NCI-H1092 (cell line): ENCODE measurements at regions not wholly inside any gene's neighbourhood (a gene's known extent, or its start where the extent isn't known, plus 50 kb on each side); places are given as distances from the start of the nearest gene placed in this dataset.

ENCODE experiments used
- DNase-seq: peaks from one replicate; lab custom pipeline; 2025; lab: John Stamatoyannopoulos, UW

DNA sequence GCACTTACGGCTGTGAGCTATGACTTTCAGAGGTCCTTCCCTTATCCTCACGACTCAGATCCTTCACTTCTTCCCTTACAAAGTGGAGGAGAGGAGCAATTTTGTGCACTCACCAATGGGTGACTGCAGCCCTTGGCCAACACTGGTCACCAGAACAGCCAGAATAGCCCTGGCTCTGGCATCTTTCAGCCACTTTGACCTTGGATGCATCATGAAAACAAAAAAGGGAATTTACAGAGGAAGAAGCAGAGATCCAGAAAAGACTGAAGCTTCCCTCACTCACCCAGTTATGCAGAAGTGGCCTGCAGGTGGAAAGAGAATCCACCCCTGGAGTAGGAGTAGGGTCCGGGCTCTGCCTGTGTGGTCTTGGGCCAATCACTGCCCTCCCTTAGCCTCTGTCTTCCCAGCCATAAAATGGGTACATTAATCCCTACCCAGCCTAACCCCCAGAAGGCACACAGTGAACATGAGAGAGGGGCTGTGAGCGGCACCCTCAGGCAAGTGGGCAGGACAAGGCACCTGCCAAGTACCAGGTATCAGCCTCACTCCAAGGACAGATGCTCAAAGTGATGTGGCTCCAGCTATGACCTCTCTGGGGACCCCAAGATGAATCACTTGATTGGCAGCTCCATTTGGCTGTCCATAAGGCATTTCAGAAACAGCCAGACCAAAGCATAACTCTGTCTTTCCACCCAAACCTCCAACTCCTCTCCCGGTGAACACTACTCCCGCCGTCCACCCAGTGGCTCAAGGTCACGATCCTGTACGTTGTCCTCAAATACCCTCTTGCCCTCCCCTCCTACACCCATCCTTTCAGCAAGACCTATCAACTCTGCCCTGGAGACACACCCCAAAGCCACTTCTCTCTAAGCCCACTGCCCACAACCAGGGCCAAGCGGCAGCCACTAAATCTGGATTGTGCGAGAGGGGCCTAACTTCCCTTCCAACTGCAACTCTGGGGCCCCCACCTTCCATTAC is 129.8 kb upstream of the ZMIZ1 start:
- DNase-seq, result no peak

DNA sequence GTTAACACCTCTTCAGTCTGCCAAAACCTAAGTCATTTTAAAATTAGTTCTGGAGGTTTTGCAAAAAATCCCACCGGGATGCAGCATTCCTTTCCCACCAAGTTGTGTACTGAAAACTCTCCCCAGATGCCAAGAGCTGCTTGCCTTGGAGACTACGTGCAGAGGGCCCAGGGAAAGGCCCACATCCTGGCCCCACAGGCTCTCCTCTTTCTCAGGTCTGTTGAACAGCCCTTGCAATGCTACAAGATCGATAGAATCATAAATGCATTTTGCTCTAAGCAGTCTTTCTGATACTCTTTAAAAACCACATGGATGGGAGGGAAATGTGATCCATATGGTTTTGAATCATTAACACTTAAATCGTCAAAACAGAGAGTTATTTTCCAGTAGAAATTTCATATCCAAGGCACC is 126.7 kb upstream of the ZMIZ1 start:
- DNase-seq, result no peak

DNA sequence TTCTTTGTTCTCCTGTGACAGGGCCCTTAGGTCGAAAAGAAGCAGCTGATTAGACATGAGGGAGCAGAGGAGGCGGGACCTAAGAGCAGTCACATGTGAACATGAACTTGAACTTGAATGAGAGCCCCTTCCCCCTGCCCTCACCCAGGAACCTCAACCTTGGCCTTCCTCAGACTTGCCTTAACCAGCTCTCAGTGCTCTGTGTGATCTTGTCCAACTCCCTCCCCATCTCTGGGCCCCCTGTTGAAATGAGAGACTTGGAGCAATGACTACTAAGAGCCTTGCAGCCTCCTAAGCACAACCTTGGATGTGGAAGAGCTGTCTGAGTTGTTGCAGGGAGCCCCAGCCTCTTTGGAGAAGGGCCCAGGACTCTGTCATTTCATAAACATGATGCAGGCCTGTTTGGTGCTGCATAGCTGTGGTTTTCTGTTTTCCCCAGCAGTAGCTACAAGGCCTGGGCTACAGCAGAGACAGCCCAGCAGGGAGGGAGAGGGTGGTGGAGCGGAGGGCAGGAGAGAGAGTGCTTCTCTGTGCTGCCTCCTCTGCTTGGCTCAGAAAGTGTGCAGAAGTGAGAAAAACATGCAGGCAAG is 123.9 kb upstream of the ZMIZ1 start:
- no peak for DNase-seq

DNA sequence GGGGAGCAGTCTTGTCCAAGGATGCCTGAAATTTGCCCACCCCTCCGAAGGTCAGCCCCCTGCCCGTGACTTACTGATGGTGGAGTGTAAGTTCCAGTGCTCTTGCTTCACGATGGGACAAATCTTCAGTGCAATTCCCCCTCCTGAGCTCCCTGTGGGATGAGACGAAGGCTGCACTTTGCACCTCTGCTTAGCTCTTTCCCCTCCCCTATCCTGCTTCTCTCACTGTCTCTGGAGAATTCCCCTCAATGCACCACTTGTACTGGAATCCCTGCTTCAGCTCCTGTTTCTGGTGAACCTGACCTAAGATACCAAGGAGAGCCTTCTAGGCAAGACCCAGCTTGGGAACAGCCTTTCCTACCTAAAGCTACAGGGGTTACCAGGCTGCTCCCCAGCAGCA is 122.9 kb upstream of the ZMIZ1 start:
- DNase-seq, result no peak

DNA sequence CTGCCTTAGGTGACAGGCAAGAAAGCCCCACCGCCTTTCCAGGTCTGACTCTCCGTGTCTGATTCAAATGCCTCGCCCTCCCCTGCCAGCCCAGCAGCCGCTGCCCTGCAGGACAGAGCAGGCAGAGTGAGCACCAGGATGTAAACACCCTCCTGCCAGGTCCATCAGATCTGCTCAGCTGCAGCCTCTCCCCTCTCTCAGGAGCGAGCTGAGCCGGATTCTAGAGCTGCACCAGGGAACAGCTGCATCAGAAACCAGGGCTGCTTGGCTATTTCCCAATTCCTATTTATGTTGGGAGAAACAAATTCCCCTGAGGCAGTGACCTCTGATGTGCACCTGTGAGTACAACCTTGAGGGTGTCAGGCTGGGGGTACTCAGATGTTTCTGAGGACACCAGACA is 121.5 kb upstream of the ZMIZ1 start:
- no peak for DNase-seq

DNA sequence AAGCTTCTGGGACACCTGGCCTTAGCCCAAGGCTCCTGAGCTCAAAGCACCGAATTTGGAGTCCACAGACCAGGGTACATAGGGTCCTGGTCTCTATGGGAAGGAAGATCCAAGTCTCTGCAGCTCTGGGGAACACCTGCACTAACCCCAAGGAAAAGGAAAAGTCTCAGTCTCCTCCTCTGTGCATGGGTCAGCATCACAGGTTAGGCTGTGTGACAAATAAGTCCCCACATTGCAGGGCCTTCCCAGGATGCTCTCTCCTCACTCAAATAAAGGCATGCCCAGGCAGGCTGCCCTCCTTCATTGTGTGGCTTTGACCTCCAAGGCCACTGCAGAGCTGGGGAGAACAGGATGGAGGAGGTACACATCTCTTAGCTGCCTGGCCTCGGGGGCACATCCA is 121.0 kb upstream of the ZMIZ1 start:
- DNase-seq, result no peak

DNA sequence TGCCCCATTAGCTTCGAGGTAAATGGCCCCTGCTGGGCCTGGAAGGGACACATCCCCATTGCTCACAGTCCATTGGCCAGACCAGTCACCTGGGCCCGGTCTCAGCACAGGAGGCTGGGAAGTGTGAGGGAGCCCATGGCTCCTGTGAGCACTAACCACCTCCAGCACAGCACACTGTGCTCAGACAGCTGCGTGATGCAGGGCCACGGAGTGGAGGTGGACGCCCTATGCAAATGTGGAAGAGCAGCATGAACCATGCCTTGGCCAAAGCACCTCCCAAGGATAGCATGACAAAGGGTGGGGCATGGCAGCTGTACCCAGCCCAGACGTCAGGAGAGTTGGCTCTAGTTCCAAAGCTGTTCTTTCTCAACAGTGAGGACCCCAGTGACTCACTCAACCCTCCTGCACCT is 120.1 kb upstream of the ZMIZ1 start:
- DNase-seq, result no peak

DNA sequence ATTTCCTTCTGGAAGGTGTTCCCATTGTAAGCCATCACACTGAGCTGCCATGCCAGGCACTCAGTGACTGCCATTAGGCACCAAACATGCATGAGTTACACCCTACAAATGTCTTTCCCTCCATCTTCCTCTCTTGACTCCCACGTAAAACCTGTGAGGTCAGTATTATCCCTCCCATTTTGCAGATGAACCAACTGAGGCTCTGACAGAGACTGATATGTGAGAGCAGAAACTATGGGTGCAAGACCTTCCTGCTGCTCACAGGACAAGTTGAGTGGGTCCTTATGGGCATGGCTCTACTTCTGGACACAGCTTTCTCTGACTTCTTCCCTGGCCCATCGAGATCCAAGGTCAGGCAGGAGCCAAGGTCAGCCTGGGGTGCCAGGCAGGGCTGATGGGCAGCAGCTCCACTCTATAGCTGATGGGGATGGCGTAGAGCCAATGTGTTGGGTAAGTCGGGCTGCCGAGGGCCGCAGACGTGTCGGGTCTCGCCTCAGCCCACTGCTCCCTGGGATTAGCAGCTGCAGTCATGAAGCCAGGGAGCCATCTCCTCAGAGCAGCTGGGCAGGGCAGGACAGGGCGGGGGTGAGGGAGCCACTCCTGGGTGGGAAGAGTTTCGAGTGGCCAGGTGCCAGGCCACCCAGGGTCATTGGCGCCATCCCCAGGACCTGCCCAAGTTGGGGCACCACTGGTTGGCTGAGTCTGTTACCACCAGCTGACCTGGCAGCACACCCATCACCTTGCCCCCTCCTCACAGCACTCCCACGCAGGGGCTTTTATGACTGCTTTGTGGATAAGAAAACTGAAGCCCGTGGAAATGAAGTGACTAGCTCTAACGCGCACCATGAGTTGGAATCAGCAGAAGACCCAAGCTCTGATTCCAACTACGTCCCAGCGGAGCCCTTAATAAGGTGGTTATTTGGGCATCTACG is 117.8 kb upstream of the ZMIZ1 start:
- DNase-seq, result no peak

DNA sequence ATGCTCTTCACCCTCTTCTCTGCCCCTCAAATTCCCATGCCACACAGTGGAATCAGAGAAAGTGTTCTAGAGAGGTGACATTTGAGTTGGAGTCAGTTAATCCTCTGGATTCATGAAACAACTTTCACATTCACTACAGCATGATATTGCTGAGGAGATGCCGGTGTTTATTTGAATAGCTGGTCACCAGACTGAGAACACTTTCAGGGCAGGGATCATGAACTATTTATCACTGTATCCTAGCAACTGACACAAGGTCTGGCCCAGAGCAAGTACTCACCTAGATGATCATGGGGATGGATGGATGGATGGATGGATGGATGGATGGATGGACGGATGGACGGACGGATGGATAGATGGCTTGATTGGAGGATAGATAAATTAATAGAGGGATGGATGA is 116.7 kb upstream of the ZMIZ1 start:
- no peak for DNase-seq

DNA sequence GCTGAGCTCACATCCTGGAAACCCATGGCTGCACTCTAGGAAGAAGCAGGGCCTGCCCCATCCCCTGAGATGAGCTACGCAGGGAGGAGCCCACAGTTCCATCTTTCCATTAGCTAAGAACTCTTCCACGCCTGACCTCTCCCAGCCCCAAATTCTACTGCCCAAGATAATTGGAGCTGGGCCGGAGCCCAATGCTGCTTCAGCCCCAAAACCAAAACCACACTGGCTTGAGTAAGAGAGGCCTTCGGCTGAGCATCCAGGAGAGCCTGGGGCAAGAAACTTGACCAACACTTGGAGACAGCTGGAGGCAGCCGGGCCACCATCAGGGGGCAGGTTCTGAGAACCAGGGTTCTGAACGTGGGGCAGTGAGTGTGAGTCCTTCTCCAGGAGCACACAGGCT is 116.1 kb upstream of the ZMIZ1 start:
- no peak for DNase-seq

DNA sequence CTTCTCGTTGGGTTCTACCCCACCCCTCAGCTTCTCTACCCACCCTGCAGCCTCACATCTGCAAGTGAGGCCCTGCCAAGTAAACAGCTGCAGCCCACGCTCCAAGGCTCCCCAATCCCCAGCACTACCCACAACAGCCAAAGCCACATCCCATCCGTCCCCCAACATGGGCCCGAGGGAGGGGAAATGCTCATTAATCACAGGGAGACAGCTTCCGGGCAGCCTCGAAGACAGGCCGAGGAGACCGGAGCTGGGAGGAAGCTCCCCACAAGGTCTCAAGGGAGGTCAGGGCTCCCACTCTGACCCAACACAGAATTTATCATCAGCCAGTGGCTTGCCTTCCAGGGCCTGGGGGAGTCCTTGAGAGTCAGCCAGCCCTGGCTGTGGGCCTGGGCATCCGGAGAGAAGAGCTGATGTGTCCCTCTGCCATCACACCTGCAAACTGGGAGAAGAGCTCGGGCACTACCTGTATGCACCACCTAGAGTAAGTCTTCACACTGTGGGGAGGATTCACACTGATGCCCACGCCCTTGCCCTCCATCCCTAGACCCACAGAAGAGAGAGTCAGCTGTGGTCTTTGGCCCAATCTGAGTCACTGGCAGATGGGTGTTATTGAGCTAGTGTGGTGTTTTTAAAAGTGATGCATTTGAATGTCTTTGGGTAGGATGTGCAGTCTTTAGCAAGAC is 115.5 kb upstream of the ZMIZ1 start:
- DNase-seq, result no peak

DNA sequence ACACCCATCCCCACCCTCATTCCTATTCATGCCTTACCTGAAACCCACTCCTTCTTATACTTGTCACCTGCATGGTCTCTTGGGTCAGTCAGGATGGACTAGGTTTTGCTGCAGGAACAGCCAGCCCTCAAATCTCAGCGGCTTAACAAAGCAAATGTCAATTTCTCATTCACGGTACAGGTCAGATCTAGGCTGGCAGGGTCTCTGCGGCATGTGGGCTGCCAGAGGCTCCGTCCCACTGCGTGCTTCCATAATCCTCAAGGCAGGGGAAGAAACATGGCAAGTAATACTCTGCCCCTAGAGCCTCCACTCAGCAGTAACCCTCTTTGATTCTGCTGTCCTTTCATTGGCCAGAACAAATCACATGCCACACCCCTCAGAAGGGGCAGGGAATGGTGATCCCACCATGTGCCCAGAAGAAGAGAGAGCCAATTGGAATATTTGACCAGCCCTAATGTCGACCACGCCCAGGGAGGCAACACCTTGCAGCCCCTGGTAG is 114.9 kb upstream of the ZMIZ1 start:
- no peak for DNase-seq

DNA sequence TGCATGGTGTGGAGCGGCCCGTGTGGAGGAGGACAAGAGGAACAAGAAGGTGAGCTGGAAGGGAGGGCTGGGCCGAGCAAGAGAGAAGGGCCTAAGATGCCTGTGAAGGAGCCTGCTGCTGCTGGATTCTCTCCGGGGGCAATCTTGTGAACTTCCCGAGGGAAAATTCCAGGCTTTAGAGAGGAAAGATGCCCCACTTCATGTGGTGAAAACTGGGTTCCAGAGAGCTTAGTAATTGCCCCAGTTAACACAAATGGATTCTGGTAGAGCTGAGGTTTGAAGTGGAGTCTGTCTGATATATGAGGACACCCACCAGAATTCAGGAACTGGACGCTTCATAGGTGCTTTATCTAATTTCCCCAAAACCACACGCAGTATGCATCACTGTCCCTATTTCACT is 114.1 kb upstream of the ZMIZ1 start:
- no peak for DNase-seq

DNA sequence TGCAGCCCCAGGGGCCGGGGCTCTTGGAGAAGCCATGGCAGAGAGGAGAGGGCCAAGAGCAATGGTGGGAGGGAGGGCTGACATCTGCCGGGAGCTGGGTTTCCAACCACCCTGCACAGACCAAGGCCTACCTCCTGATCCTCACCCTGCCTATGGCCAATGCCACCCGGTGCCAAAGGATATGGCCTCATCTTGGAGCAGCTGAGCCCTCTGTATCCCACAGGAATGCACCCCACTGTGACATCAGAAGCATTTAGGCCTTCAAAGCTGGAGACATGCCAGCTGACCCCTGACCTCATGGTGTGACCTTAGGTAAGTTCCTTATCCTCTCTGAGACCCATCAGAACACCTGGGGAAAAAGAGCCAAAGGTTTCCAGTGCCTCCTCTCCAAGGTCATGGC is 113.6 kb upstream of the ZMIZ1 start:
- no peak for DNase-seq

DNA sequence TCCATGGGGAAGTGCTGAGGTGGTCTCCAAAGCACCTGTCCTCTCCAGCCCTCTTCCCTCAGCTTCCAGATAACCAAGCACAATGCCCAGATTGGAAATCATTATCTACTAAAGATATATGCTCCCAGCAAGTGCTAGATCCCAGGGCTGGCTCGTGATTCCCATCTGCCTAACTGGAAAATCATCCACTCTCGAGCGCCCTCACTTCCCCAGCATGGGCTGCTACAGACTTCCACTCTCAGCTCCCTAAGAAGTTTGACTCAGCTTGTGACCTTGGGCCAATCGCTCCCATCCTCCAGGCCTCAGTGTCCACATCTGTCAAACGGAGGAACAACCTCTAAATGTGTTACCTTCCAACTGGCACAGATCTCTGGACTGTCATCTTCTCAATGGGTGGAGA is 112.4 kb upstream of the ZMIZ1 start:
- DNase-seq, result no peak

DNA sequence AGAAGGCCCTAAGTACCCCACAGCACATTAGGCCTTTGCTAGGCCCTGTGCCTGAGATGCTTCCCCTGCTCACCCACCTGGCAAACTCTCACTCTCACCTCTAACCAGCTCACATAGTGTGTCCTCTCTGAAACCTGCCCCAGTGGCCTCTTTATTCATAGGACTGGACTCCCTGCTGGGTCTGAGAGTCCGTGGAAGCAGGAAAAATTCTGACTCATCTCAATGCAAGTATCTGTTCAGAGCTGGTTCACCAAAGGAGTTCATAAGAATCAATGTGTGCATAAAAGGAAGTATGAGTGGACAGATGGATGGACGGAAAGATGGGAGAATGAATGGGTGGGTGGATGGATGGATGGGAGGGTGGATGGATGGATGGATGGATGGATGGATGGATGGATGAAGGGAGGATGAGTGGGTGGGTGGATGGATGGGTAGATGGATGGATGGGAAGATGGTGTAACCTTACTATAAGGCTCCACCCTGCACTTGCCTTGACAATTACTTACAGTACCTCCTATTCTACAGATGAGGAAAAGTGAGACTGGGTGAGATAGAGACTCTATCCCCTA is 111.2 kb upstream of the ZMIZ1 start:
- DNase-seq, result no peak

DNA sequence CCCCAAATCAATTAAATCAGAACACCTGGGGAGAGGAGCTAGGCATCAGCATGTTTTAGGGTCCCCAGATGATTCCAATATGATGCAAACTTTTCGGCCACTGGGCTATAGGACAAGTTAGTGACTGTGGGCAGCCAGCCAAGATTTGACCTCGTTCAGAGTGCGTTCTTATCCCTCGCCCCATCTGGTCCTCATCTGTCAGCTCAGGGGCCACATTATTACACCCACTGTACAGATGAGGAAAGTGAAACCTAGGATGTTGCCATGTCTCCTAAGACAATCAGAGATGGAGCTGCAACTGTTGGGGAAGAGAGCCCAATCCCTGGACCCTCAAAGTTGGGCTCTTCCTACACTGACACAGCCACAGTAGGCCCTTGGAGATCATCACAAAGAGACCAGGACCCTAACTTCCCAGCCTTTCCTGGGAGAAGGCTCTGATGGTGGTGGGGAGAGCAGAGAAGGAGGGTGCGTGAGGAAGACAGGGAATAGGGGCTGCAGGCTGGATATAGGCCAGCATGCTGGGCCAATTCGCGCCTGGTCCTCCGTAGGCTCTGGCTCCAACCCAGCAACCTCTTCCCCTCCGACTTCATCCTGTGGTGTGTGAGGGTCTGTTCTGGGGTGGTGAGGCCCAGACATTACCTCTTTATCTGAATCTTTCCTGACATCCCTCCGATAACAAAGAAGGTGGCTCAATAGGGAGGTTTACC is 109.4 kb upstream of the ZMIZ1 start:
- no peak for DNase-seq

DNA sequence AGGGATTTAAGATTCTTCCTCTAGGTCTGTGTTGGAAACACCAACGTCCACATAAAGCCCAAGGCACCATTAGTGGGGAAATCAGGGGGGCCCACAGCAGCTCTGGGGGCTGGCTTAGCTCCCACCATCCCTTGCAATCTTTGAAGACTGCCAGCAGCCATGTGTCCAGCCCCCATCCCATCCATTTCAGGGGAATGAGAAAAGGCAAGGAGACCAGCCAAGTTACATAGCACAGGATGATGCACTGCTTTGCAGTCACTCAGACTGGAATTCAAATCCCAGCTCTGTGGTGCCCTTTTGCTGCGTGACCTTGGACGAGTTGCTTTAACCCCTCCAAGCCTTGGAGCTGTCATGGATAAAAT is 108.9 kb upstream of the ZMIZ1 start:
- no peak for DNase-seq

DNA sequence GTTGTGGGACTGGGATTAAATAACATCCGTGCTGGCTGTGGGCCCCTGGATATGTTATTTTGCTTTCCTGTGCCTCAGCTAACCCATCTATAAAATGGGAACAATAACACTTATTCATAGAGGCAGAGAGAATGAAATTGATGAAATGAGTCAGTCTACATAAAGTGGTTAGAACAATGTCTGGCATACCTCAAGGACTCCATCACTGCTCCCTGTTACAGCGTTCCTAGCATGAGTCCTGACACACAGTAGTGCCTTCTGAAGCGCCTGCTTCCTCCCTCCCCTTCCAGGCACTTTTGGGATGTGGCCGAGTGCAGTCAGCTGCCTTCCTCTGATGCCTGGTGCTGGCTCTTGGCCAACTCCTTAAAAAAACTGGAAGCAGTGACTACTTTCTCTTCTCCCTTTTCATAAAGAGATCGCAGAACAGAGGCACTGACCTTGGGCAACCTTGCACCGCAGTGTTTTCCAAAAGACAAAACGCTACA is 108.4 kb upstream of the ZMIZ1 start:
- DNase-seq, result no peak

DNA sequence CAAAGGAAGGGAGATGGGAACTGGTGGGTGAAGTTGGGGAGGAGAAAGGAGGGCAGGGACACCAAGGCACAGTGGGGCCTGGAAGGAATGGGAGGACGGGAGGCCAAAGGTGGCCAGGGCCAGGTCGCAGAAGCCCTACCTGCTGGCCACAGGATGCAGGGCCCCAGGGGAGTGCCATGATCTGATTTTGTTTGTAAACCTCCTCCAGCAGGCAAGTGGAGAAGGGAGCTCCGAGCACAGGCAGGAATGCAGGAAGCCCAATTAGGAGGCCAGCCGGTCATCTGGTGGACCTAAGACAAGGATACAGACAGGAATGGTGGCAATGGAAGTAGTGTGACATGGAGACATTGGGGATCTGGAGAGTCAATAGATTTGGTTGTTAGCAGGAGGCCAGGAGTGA is 107.0 kb upstream of the ZMIZ1 start:
- DNase-seq, result no peak
